H1 (cell line): ENCODE measurements at regions not wholly inside any gene's neighbourhood (a gene's known extent, or its start where the extent isn't known, plus 50 kb on each side); places are given as distances from the start of the nearest gene placed in this dataset.

Source experiments
- CTCF ChIA-PET: fragments of 300-600 bp; sonication (Branson Sonifier 250); formaldehyde crosslinking; loops from one replicate; lab custom pipeline; 2021; ENCODE audit not compliant: partially characterized antibody; lab: Charles Lee
- POLR2A ChIA-PET: fragments of 300-600 bp; sonication (Branson Sonifier 250); formaldehyde crosslinking; loops from one replicate; lab custom pipeline; 2021; ENCODE audit warnings: inconsistent platforms; ENCODE audit not compliant: partially characterized antibody; lab: Charles Lee
- DNase-seq, 2 experiments: peaks; one replicate each; pipeline versions ENCODE4 v3.0.0 to v3.0.0-alpha.2; 2010 to 2022; ENCODE audit warnings: low spot score in 2 of 2, low read depth in 1 of 2, mixed read lengths in 1 of 2
- FAIRE-seq: peaks from 2 replicates; lab custom pipeline; 2011; peaks lifted over from hg19 to GRCh38; lab: Jason Lieb, UNC
- H2AFZ ChIP-seq: 2 replicates; pipeline ENCODE4 v1.8.1; 2012; ENCODE audit warnings: low read length, inconsistent platforms
- H2AK5ac ChIP-seq: 2 replicates; pipeline ENCODE4 v1.6.1; 2013; ENCODE audit warnings: low read depth, low read length
- H2BK120ac ChIP-seq: replicated peaks from 2 replicates; pipeline ENCODE3; 2013; ENCODE audit warnings: low read depth, low read length, inconsistent platforms
- H2BK12ac ChIP-seq: 2 replicates; pipeline ENCODE4 v1.6.1; 2013; ENCODE audit warnings: low read depth, low read length
- H2BK15ac ChIP-seq: 2 replicates; pipeline ENCODE4 v1.6.1; 2013; ENCODE audit warnings: low read length
- H2BK20ac ChIP-seq: 2 replicates; pipeline ENCODE4 v1.6.1; 2013; ENCODE audit warnings: low read length
- H2BK5ac ChIP-seq: 2 replicates; pipeline ENCODE4 v1.6.1; 2013; ENCODE audit warnings: low read depth, low read length
- H3K14ac ChIP-seq: 2 replicates; pipeline ENCODE4 v1.6.1; 2013; ENCODE audit warnings: inconsistent platforms; ENCODE audit not compliant: insufficient read length
- H3K18ac ChIP-seq: 2 replicates; pipeline ENCODE4 v1.6.1; 2013; ENCODE audit warnings: low read length; ENCODE audit errors: extremely low read depth
- H3K23ac ChIP-seq: 2 replicates; pipeline ENCODE4 v1.6.1; 2013; ENCODE audit warnings: inconsistent platforms; ENCODE audit not compliant: insufficient read length
- H3K23me2 ChIP-seq: 2 replicates; pipeline ENCODE4 v1.6.1; 2013; ENCODE audit warnings: low read depth, low read length
- H3K27ac ChIP-seq: 2 replicates; pipeline ENCODE4 v1.6.1; 2011; ENCODE audit warnings: low read depth, low read length, inconsistent platforms
- H3K27me3 ChIP-seq, 4 experiments: replicated peaks in 1 of 4; 1 replicate in 1 of 4; 2 replicates in 3 of 4; pipeline versions ENCODE4 v1.6.1 to v1.8.1; 2011 to 2013; ENCODE audit warnings: low read length in 3 of 4, mild to moderate bottlenecking in 3 of 4, inconsistent platforms in 2 of 4, mixed read lengths in 2 of 4, moderate library complexity in 1 of 4; ENCODE audit not compliant: control insufficient read depth in 3 of 4, insufficient read depth in 3 of 4; ENCODE audit errors: extremely low read depth in 1 of 4
- H3K36me3 ChIP-seq, 4 experiments: 2 replicates each; pipeline versions ENCODE4 v1.6.1 to v1.8.1; 2011 to 2013; ENCODE audit warnings: mild to moderate bottlenecking in 4 of 4, low read length in 3 of 4, moderate library complexity in 2 of 4, control low read depth in 1 of 4, inconsistent platforms in 1 of 4; ENCODE audit not compliant: insufficient read depth in 4 of 4, control insufficient read depth in 2 of 4
- H3K4ac ChIP-seq: replicated peaks from 2 replicates; pipeline ENCODE3; 2013; ENCODE audit warnings: low read length, low read depth, mixed read lengths, inconsistent platforms; ENCODE audit not compliant: insufficient read length
- H3K4me1 ChIP-seq, 4 experiments: replicated peaks in 1 of 4; 1 replicate in 1 of 4; 2 replicates in 3 of 4; pipeline versions ENCODE4 v1.6.1 to v1.8.1; 2011 to 2013; ENCODE audit warnings: low read length in 3 of 4, inconsistent platforms in 2 of 4, mixed read lengths in 1 of 4; ENCODE audit not compliant: insufficient read depth in 4 of 4, control insufficient read depth in 3 of 4
- H3K4me2 ChIP-seq, 2 experiments: 2 replicates each; pipeline versions ENCODE4 v1.6.1 to v1.8.1; 2011 to 2013; ENCODE audit warnings: low read depth in 2 of 2, low read length in 2 of 2, control low read depth in 1 of 2, inconsistent platforms in 1 of 2, mild to moderate bottlenecking in 1 of 2; ENCODE audit not compliant: insufficient read depth in 1 of 2
- H3K4me3 ChIP-seq, 4 experiments: fragments of 200-600, 300-600 bp in 1 of 4; sonication (generic), shearing (Covaris generic), sonication (Bioruptor Twin) in 1 of 4; 2 replicates each; pipeline versions ENCODE4 v1.5.1 to v1.8.1; 2011 to 2016; ENCODE audit warnings: low read length in 4 of 4, low read depth in 3 of 4, control low read depth in 2 of 4, inconsistent platforms in 2 of 4, mild to moderate bottlenecking in 2 of 4, mixed read lengths in 1 of 4, moderate library complexity in 1 of 4; ENCODE audit not compliant: insufficient read depth in 2 of 4; ENCODE audit errors: extremely low read depth in 1 of 4
- H3K56ac ChIP-seq: replicated peaks from 2 replicates; pipeline ENCODE3; 2013; ENCODE audit warnings: low read depth, mild to moderate bottlenecking, mixed read lengths, low read length, inconsistent platforms; ENCODE audit not compliant: insufficient read length
- H3K79me1 ChIP-seq: 2 replicates; pipeline ENCODE4 v1.6.1; 2013; ENCODE audit warnings: low read depth, low read length, control low read depth
- H3K79me2 ChIP-seq, 2 experiments: 2 replicates each; pipeline versions ENCODE4 v1.6.1 to v1.8.1; 2012 to 2013; ENCODE audit warnings: low read length in 2 of 2, mild to moderate bottlenecking in 2 of 2, inconsistent platforms in 1 of 2; ENCODE audit not compliant: insufficient read depth in 2 of 2, control insufficient read depth in 1 of 2
- H3K9ac ChIP-seq, 4 experiments: replicated peaks in 1 of 4; 1 replicate in 1 of 4; 2 replicates in 3 of 4; pipeline versions ENCODE4 v1.6.1 to v1.8.1; 2011 to 2013; ENCODE audit warnings: low read depth in 3 of 4, low read length in 3 of 4, control low read depth in 2 of 4, mild to moderate bottlenecking in 2 of 4, moderate library complexity in 2 of 4, inconsistent platforms in 1 of 4; ENCODE audit errors: extremely low read depth in 1 of 4
- H3K9me3 ChIP-seq, 2 experiments: 2 replicates each; pipeline versions ENCODE4 v1.6.1 to v1.8.1; 2012 to 2013; ENCODE audit warnings: mild to moderate bottlenecking in 2 of 2, moderate library complexity in 2 of 2, control low read depth in 1 of 2, inconsistent platforms in 1 of 2, low read depth in 1 of 2, low read length in 1 of 2, mixed read lengths in 1 of 2; ENCODE audit not compliant: insufficient read depth in 2 of 2
- H4K20me1 ChIP-seq, 2 experiments: replicated peaks in 1 of 2; 2 replicates each; pipeline versions ENCODE3 to v1.8.1; 2011 to 2013; ENCODE audit warnings: inconsistent platforms in 2 of 2, low read length in 2 of 2, mild to moderate bottlenecking in 1 of 2; ENCODE audit not compliant: insufficient read depth in 2 of 2, control insufficient read depth in 1 of 2
- H4K5ac ChIP-seq: 2 replicates; pipeline ENCODE4 v1.6.1; 2013; ENCODE audit warnings: low read length, low read depth, mixed read lengths, inconsistent platforms; ENCODE audit not compliant: insufficient read length
- H4K8ac ChIP-seq: 2 replicates; pipeline ENCODE4 v1.8.0; 2013; ENCODE audit warnings: mild to moderate bottlenecking, moderate library complexity, low read length, inconsistent platforms; ENCODE audit not compliant: insufficient read depth; ENCODE audit errors: extremely low read depth
- H4K91ac ChIP-seq: replicated peaks from 2 replicates; pipeline ENCODE3; 2013; ENCODE audit warnings: low read length, mixed read lengths, inconsistent platforms; ENCODE audit not compliant: insufficient read length
- BACH1 ChIP-seq: IDR thresholded peaks from 2 replicates; pipeline ENCODE4 v1.6.1; 2012; ENCODE audit warnings: low read length, improper control_type of control experiment
- BCL11A ChIP-seq, 2 experiments: IDR thresholded peaks; one replicate each; pipeline ENCODE4 v1.6.1; 2011; ENCODE audit warnings: low read depth in 2 of 2, low read length in 2 of 2, mild to moderate bottlenecking in 2 of 2
- POLR2A ChIP-seq, 2 experiments: IDR thresholded peaks; 1 replicate in 1 of 2; 2 replicates in 1 of 2; pipeline ENCODE4 v1.6.1; 2011; ENCODE audit warnings: low read depth in 2 of 2, low read length in 2 of 2, mild to moderate bottlenecking in 2 of 2; ENCODE audit errors: control extremely low read depth in 1 of 2
- WGBS, 2 experiments: shearing (Covaris generic) in 1 of 2; methylation state at CpG; one replicate each; pipeline versions ENCODE4 v1.1.6 to v1.1.7; 2013 to 2015; ENCODE audit warnings: low lambda C conversion rate in 2 of 2, mixed read lengths in 2 of 2, inconsistent platforms in 1 of 2, low coverage in 1 of 2, missing lambda C conversion rate in 1 of 2; ENCODE audit not compliant: insufficient replicate concordance in 2 of 2, insufficient coverage in 1 of 2, insufficient read length in 1 of 2; ENCODE audit errors: extremely low coverage in 1 of 2, missing lambda C conversion rate in 1 of 2; 5-methylcytosine and 5-hydroxymethylcytosine counted together

DNA sequence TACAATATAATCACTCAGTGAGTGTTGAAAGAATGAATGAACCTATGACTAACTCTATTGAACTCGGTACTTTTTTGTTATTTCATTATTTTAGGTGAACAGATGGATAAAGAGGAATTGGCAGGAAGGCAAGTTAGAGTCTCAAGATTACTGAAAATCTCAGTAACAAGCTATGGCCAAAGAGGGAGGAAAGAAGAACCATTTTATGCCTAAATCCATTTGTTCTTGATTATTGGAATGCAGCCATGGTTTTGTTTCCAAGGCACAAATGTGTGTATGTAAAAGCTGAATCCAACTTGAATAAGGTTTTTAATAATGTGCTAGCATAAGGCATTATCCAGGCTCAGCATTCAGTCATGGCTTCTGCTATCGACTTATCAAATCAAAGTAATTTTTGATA lies 196.4 kb downstream of the DTHD1 start:
- FAIRE-seq = no peak
- no peak overlapping the region for H2BK15ac ChIP-seq
- H4K91ac ChIP-seq = no peak overlapping the region
- no peak overlapping the region for H3K23ac ChIP-seq
- H2AK5ac ChIP-seq = no peak overlapping the region
- WGBS, 2 experiments = 82% methylated on average over 2 of the region's 2 CpGs; no CpG with 5 or more reads in 1 of the 2 experiments
- no peak overlapping the region for H3K56ac ChIP-seq
- no peak overlapping the region for H3K4ac ChIP-seq
- no peak overlapping the region for H3K4me3 ChIP-seq
- no peaks in the 10 kb centered on the region for H3K23me2 ChIP-seq
- H3K9ac ChIP-seq = no peak overlapping the region
- H2BK120ac ChIP-seq = no peak overlapping the region
- H2BK5ac ChIP-seq = no peak overlapping the region
- no peak overlapping the region for H4K8ac ChIP-seq
- H3K36me3 ChIP-seq = no peaks in the 10 kb centered on the region
- no peaks in the 10 kb centered on the region for H3K4me1 ChIP-seq
- no peak overlapping the region for H3K4me2 ChIP-seq
- H3K18ac ChIP-seq = no peak overlapping the region
- no peak overlapping the region for H2BK12ac ChIP-seq
- H3K9me3 ChIP-seq = no peaks in the 10 kb centered on the region
- DNase-seq = no peak
- H3K27ac ChIP-seq = no peak overlapping the region
- no peak overlapping the region for H4K5ac ChIP-seq
- no peak overlapping the region for H2AFZ ChIP-seq
- no peaks in the 10 kb centered on the region for H4K20me1 ChIP-seq
- POLR2A ChIA-PET = no interaction called here
- no peak overlapping the region for H3K14ac ChIP-seq
- H3K79me1 ChIP-seq = no peaks in the 10 kb centered on the region
- H3K27me3 ChIP-seq = no peaks in the 10 kb centered on the region
- H3K79me2 ChIP-seq = no peaks in the 10 kb centered on the region
- CTCF ChIA-PET = no interaction called here
- H2BK20ac ChIP-seq = no peak overlapping the region
- TF ChIP-seq BCL11A (IDR thresholded peaks at IDR 0.05; ENCODE audit: low read depth in 2 of 2, low read length in 2 of 2) (no peak), POLR2A (IDR thresholded peaks at IDR 0.05; ENCODE audit: control extremely low read depth in 1 of 2, low read depth in 2 of 2, low read length in 2 of 2) (no peak), BACH1 (no peak)
